Neuronal stem cell (in vitro differentiated cells): ENCODE measurements at regions not wholly inside any gene's neighbourhood (a gene's known extent, or its start where the extent isn't known, plus 50 kb on each side); places are given as distances from the start of the nearest gene placed in this dataset.

Source experiments
- DNase-seq: peaks from one replicate; pipeline ENCODE4 v3.0.0-alpha.2; 2013; ENCODE audit warnings: low spot score
- H2AFZ ChIP-seq: one replicate; pipeline ENCODE4 v1.6.1; 2013; ENCODE audit warnings: mild to moderate bottlenecking, low read length, inconsistent platforms
- H2AK5ac ChIP-seq: 2 replicates; pipeline ENCODE4 v1.6.1; 2013; ENCODE audit warnings: low read depth, mild to moderate bottlenecking, inconsistent platforms, low read length, moderate library complexity, mixed read lengths
- H2BK120ac ChIP-seq: 2 replicates; pipeline ENCODE4 v1.6.1; 2013; ENCODE audit warnings: low read depth, mild to moderate bottlenecking, inconsistent platforms, low read length, moderate library complexity, mixed read lengths
- H2BK12ac ChIP-seq: one replicate; pipeline ENCODE4 v1.6.1; 2013; ENCODE audit warnings: low read length, inconsistent platforms
- H2BK15ac ChIP-seq: 2 replicates; pipeline ENCODE4 v1.6.1; 2013; ENCODE audit warnings: mild to moderate bottlenecking, low read length, inconsistent platforms, mixed read lengths
- H2BK5ac ChIP-seq: one replicate; pipeline ENCODE4 v1.6.1; 2013; ENCODE audit warnings: inconsistent platforms, mild to moderate bottlenecking, low read length, moderate library complexity
- H3K14ac ChIP-seq: one replicate; pipeline ENCODE4 v1.6.1; 2013; ENCODE audit warnings: low read length, inconsistent platforms
- H3K18ac ChIP-seq: 2 replicates; pipeline ENCODE4 v1.6.1; 2013; ENCODE audit warnings: low read length, inconsistent platforms
- H3K23ac ChIP-seq: 2 replicates; pipeline ENCODE4 v1.6.1; 2013; ENCODE audit warnings: low read depth, mild to moderate bottlenecking, mixed read lengths, low read length, inconsistent platforms; ENCODE audit not compliant: poor library complexity
- H3K27ac ChIP-seq: replicated peaks from 3 replicates; pipeline ENCODE4 v1.5.1; 2013; ENCODE audit warnings: low read length, inconsistent platforms
- H3K27me3 ChIP-seq, 3 experiments: 2 replicates each; pipeline ENCODE4 v1.6.1; 2013; ENCODE audit warnings: low read length in 3 of 3, mild to moderate bottlenecking in 2 of 3, inconsistent platforms in 1 of 3, low read depth in 1 of 3, mixed read lengths in 1 of 3, moderate library complexity in 1 of 3; ENCODE audit not compliant: control insufficient read depth in 3 of 3, insufficient read depth in 3 of 3
- H3K36me3 ChIP-seq, 2 donors: replicated peaks in 1 of 2; 2 replicates each; pipeline ENCODE4 v1.6.1; 2013; ENCODE audit warnings: low read length in 2 of 2; ENCODE audit not compliant: control insufficient read depth in 2 of 2, insufficient read depth in 2 of 2
- H3K4ac ChIP-seq: 2 replicates; pipeline ENCODE4 v1.6.1; 2013; ENCODE audit warnings: inconsistent platforms, mild to moderate bottlenecking, low read length, moderate library complexity
- H3K4me1 ChIP-seq, 2 donors: 1 replicate in 1 of 2; 2 replicates in 1 of 2; pipeline ENCODE4 v1.6.1; 2013; ENCODE audit warnings: low read length in 2 of 2, low read depth in 1 of 2; ENCODE audit not compliant: control insufficient read depth in 2 of 2, insufficient read depth in 1 of 2
- H3K4me2 ChIP-seq: one replicate; pipeline ENCODE4 v1.6.1; 2013; ENCODE audit warnings: mild to moderate bottlenecking, low read length, inconsistent platforms; ENCODE audit not compliant: insufficient read depth, poor library complexity, severe bottlenecking
- H3K4me3 ChIP-seq, 2 donors: 2 replicates each; pipeline ENCODE4 v1.5.1; 2013; ENCODE audit warnings: low read length in 2 of 2, mild to moderate bottlenecking in 2 of 2, inconsistent platforms in 1 of 2, moderate library complexity in 1 of 2
- H3K79me1 ChIP-seq: one replicate; pipeline ENCODE4 v1.6.1; 2013; ENCODE audit warnings: low read depth, mild to moderate bottlenecking, inconsistent platforms, low read length, moderate library complexity
- H3K9ac ChIP-seq: one replicate; pipeline ENCODE4 v1.6.1; 2013; ENCODE audit warnings: mild to moderate bottlenecking, low read depth, low read length, inconsistent platforms; ENCODE audit not compliant: poor library complexity
- H3K9me3 ChIP-seq, 2 donors: replicated peaks in 1 of 2; 2 replicates each; pipeline versions ENCODE3 to v1.6.1; 2013; ENCODE audit warnings: low read length in 2 of 2, mild to moderate bottlenecking in 2 of 2, inconsistent platforms in 1 of 2, low read depth in 1 of 2, mixed read lengths in 1 of 2, moderate library complexity in 1 of 2; ENCODE audit not compliant: control insufficient read depth in 2 of 2, insufficient read depth in 1 of 2
- H4K8ac ChIP-seq: one replicate; pipeline ENCODE4 v1.6.1; 2013; ENCODE audit warnings: low read depth, mild to moderate bottlenecking, inconsistent platforms, low read length, moderate library complexity
- H4K91ac ChIP-seq: one replicate; pipeline ENCODE4 v1.6.1; 2013; ENCODE audit warnings: low read length, low read depth, mild to moderate bottlenecking, inconsistent platforms; ENCODE audit not compliant: poor library complexity
- WGBS, 2 donors: extraction: QIAGEN DNeasy Blood & Tissue Kit; methylation state at CpG; one replicate each; pipeline ENCODE4 v1.1.7; 2013; ENCODE audit warnings: missing lambda C conversion rate in 2 of 2, mixed read lengths in 1 of 2; ENCODE audit not compliant: insufficient read length in 2 of 2, insufficient replicate concordance in 1 of 2; ENCODE audit errors: extremely low coverage in 2 of 2; 5-methylcytosine and 5-hydroxymethylcytosine counted together

- Histone ChIP-seq H3K9ac (no peak overlapping the region), H2BK120ac (no peak overlapping the region), H2AFZ (no peak overlapping the region), H3K36me3 (no peaks in the 10 kb centered on the region), H4K8ac (no peak overlapping the region), H2AK5ac (no peak overlapping the region), H3K9me3 (no peaks in the 10 kb centered on the region), H4K91ac (no peak overlapping the region), H3K18ac (no peak overlapping the region), H3K27ac (no peak overlapping the region), H2BK12ac (no peak overlapping the region), H3K27me3 (peaks cover 0 to 5% (median 0%) of the 10 kb centered on the region in 3 experiments), H3K79me1 (no peaks in the 10 kb centered on the region), H3K23ac (no peak overlapping the region), H2BK5ac (no peak overlapping the region), H3K4me3 (no peak overlapping the region), H3K14ac (no peak overlapping the region), H2BK15ac (no peak overlapping the region), H3K4me2 (no peak overlapping the region), H3K4ac (no peak overlapping the region), H3K4me1 (peaks cover 5 to 17% of the 10 kb centered on the region in 2 donors)
- no CpG with 5 or more reads among the region's 2 CpGs for WGBS, 2 donors
- DNase-seq = no peak
Observed at GRCh38 chr5:34410411-34411139, 245.6 kb upstream of the RAI14 start.

GRCh38 chr5:34411470-34412346 lies 244.4 kb upstream of the RAI14 start:
- peaks cover 0 to 5% (median 0%) of the 10 kb centered on the region in 3 experiments for H3K27me3 ChIP-seq
- H3K9me3 ChIP-seq = no peaks in the 10 kb centered on the region
- H2AK5ac ChIP-seq = no peak overlapping the region
- H2AFZ ChIP-seq = peak overlapping the region; percentile 1
- H4K91ac ChIP-seq = no peak overlapping the region
- no peak overlapping the region for H3K9ac ChIP-seq
- no peak for DNase-seq
- H2BK5ac ChIP-seq = no peak overlapping the region
- no peak overlapping the region for H3K4me3 ChIP-seq
- no peak overlapping the region for H4K8ac ChIP-seq
- no peak overlapping the region for H2BK120ac ChIP-seq
- no peak overlapping the region for H3K14ac ChIP-seq
- H3K4me1 ChIP-seq = peaks cover 5 to 17% of the 10 kb centered on the region in 2 donors
- no peaks in the 10 kb centered on the region for H3K79me1 ChIP-seq
- no peak overlapping the region for H3K18ac ChIP-seq
- no peak overlapping the region for H2BK12ac ChIP-seq
- H3K27ac ChIP-seq = no peak overlapping the region
- H3K23ac ChIP-seq = no peak overlapping the region
- H3K4me2 ChIP-seq = no peak overlapping the region
- H3K36me3 ChIP-seq = no peaks in the 10 kb centered on the region
- no peak overlapping the region for H2BK15ac ChIP-seq
- H3K4ac ChIP-seq = no peak overlapping the region

- Histone ChIP-seq H3K18ac (no peak overlapping the region), H4K8ac (no peak overlapping the region), H2BK5ac (no peak overlapping the region), H2BK15ac (no peak overlapping the region), H3K36me3 (no peaks in the 10 kb centered on the region), H2AFZ (no peak overlapping the region), H3K79me1 (no peaks in the 10 kb centered on the region), H3K4me1 (peaks cover 5 to 17% of the 10 kb centered on the region in 2 donors), H3K23ac (no peak overlapping the region), H3K9ac (no peak overlapping the region), H3K4me2 (no peak overlapping the region), H3K4me3 (no peak overlapping the region), H4K91ac (no peak overlapping the region), H3K27me3 (peaks cover 0 to 5% (median 0%) of the 10 kb centered on the region in 3 experiments), H3K14ac (no peak overlapping the region), H3K9me3 (no peaks in the 10 kb centered on the region), H2AK5ac (no peak overlapping the region), H3K27ac (no peak overlapping the region), H2BK12ac (no peak overlapping the region), H3K4ac (no peak overlapping the region), H2BK120ac (no peak overlapping the region)
- WGBS, 2 donors = no CpG with 5 or more reads among the region's 2 CpGs
- DNase-seq = no peak
Observed at GRCh38 chr5:34412736-34413135, 243.4 kb upstream of the RAI14 start.

GRCh38 chr5:34415559-34416198 lies 240.4 kb upstream of the RAI14 start:
- Histone ChIP-seq H2AFZ (no peak overlapping the region), H3K4me1 (peaks cover 5 to 17% of the 10 kb centered on the region in 2 donors), H3K9me3 (no peaks in the 10 kb centered on the region), H3K27ac (no peak overlapping the region), H3K36me3 (no peaks in the 10 kb centered on the region), H2AK5ac (no peak overlapping the region), H3K4me2 (no peak overlapping the region), H3K9ac (no peak overlapping the region), H3K23ac (no peak overlapping the region), H2BK5ac (no peak overlapping the region), H3K79me1 (no peaks in the 10 kb centered on the region), H4K91ac (no peak overlapping the region), H2BK12ac (no peak overlapping the region), H3K4me3 (no peak overlapping the region), H3K14ac (no peak overlapping the region), H2BK15ac (no peak overlapping the region), H2BK120ac (no peak overlapping the region), H4K8ac (no peak overlapping the region), H3K27me3 (no peaks in the 10 kb centered on the region), H3K18ac (no peak overlapping the region), H3K4ac (no peak overlapping the region)
- no peak for DNase-seq
- WGBS, 2 donors = no CpG with 5 or more reads among the region's 2 CpGs
